GM23338 (cell line): ENCODE measurements at regions not wholly inside any gene's neighbourhood (a gene's known extent, or its start where the extent isn't known, plus 50 kb on each side); places are given as distances from the start of the nearest gene placed in this dataset.

ENCODE experiments used
- ATAC-seq: fragments of 200-7000 bp; cut with Tn5 transposase; 3 replicates; pipeline ENCODE4 v1.9.1; 2020
- DNase-seq: peaks from one replicate; pipeline ENCODE4 v3.0.0-alpha.2; 2015; ENCODE audit warnings: low spot score
- H2AFZ ChIP-seq: fragments of 200-600 bp; sonication (generic); 2 replicates; pipeline ENCODE4 v1.8.0; 2016; ENCODE audit warnings: antibody characterized with exemption, mild to moderate bottlenecking, moderate library complexity
- H3F3A ChIP-seq: fragments of 200-600 bp; sonication (generic); replicated peaks from 2 replicates; pipeline ENCODE4 v1.8.0; 2017; ENCODE audit warnings: antibody characterized with exemption, mixed run types, low read depth
- H3K27ac ChIP-seq: fragments of 200-600 bp; sonication (generic); 2 replicates; pipeline ENCODE4 v1.6.1; 2016; ENCODE audit warnings: low read depth
- H3K27me3 ChIP-seq: fragments of 200-600 bp; sonication (generic); 2 replicates; pipeline ENCODE4 v1.8.0; 2016; ENCODE audit warnings: mild to moderate bottlenecking, mixed run types, moderate library complexity; ENCODE audit not compliant: insufficient read depth
- H3K36me3 ChIP-seq: fragments of 200-600 bp; sonication (generic); 2 replicates; pipeline ENCODE4 v1.8.0; 2016; ENCODE audit warnings: mild to moderate bottlenecking; ENCODE audit not compliant: insufficient read depth
- H3K4me1 ChIP-seq: fragments of 200-600 bp; sonication (generic); 2 replicates; pipeline ENCODE4 v1.8.0; 2016; ENCODE audit warnings: mild to moderate bottlenecking, moderate library complexity; ENCODE audit not compliant: insufficient read depth
- H3K4me2 ChIP-seq: fragments of 200-600 bp; sonication (generic); 2 replicates; pipeline ENCODE4 v1.7.1; 2017; ENCODE audit warnings: mixed run types
- H3K4me3 ChIP-seq: fragments of 200-600 bp; sonication (generic); 2 replicates; pipeline ENCODE4 v1.6.1; 2016; ENCODE audit warnings: mixed run types
- H3K79me2 ChIP-seq: fragments of 200-600 bp; sonication (generic); replicated peaks from 2 replicates; pipeline ENCODE4 v1.8.0; 2017; ENCODE audit warnings: mild to moderate bottlenecking; ENCODE audit not compliant: insufficient read depth
- H3K9me2 ChIP-seq: fragments of 200-600 bp; sonication (generic); 2 replicates; pipeline ENCODE4 v1.8.0; 2017; ENCODE audit not compliant: insufficient read depth
- H4K20me1 ChIP-seq: fragments of 200-600 bp; sonication (generic); replicated peaks from 2 replicates; pipeline ENCODE4 v1.8.0; 2017; ENCODE audit warnings: mild to moderate bottlenecking; ENCODE audit not compliant: insufficient read depth
- H3K27ac Mint-ChIP-seq: 2 replicates; pipeline ENCODE4 v1.8.0; 2020; ENCODE audit warnings: inconsistent platforms, mild to moderate bottlenecking, moderate library complexity, mixed read lengths
- H3K27me3 Mint-ChIP-seq: 3 replicates; pipeline ENCODE4 v1.8.0; 2022; ENCODE audit warnings: low read depth, mild to moderate bottlenecking, moderate library complexity, mixed read lengths, inconsistent platforms; ENCODE audit not compliant: insufficient read depth, poor library complexity
- H3K36me3 Mint-ChIP-seq: 3 replicates; pipeline ENCODE4 v1.8.0; 2021; ENCODE audit warnings: low read depth, mild to moderate bottlenecking, inconsistent platforms, moderate library complexity, mixed read lengths
- H3K4me1 Mint-ChIP-seq: 3 replicates; pipeline ENCODE4 v1.8.0; 2020; ENCODE audit warnings: mild to moderate bottlenecking, inconsistent platforms, mixed read lengths
- H3K4me3 Mint-ChIP-seq: 3 replicates; pipeline ENCODE4 v1.8.0; 2021; ENCODE audit warnings: moderate library complexity, mild to moderate bottlenecking, inconsistent platforms, mixed read lengths
- H3K9me3 Mint-ChIP-seq: 3 replicates; pipeline ENCODE4 v1.8.0; 2020; ENCODE audit warnings: moderate library complexity, mild to moderate bottlenecking, inconsistent platforms, mixed read lengths
- CREB1 ChIP-seq: fragments of 250-450 bp; sonication (Bioruptor Pico); IDR thresholded peaks from 2 replicates; pipeline ENCODE4 v1.5.0; 2020; ENCODE audit warnings: low read depth, mild to moderate bottlenecking, moderate library complexity
- CTCF ChIP-seq, 2 experiments: fragments of 200-600 bp in 1 of 2; sonication (generic) in 1 of 2; conservative IDR thresholded peaks; 2 replicates each; pipeline versions ENCODE4 v1.5.1 to v1.6.1; 2016 to 2017; ENCODE audit warnings: antibody characterized with exemption in 2 of 2, low read depth in 2 of 2, mild to moderate bottlenecking in 2 of 2, moderate library complexity in 1 of 2
- ETS1 ChIP-seq: IDR thresholded peaks from 2 replicates; pipeline ENCODE4 v1.6.1; 2016; ENCODE audit warnings: antibody characterized with exemption
- EZH2 ChIP-seq: fragments of 200-600 bp; sonication (generic); IDR thresholded peaks from one replicate; pipeline ENCODE4 v1.8.0; 2017; ENCODE audit warnings: antibody characterized with exemption, mild to moderate bottlenecking, low read depth; ENCODE audit not compliant: unreplicated experiment
- EZH2phosphoT487 ChIP-seq: fragments of 200-600 bp; sonication (generic); IDR thresholded peaks from one replicate; pipeline ENCODE4 v1.8.1; 2018; ENCODE audit warnings: antibody characterized with exemption; ENCODE audit not compliant: unreplicated experiment
- REST ChIP-seq: IDR thresholded peaks from one replicate; pipeline ENCODE4 v1.6.1; 2018; ENCODE audit warnings: antibody characterized with exemption; ENCODE audit not compliant: unreplicated experiment
- STAT1 ChIP-seq: IDR thresholded peaks from one replicate; pipeline ENCODE4 v1.6.1; 2016; ENCODE audit warnings: antibody characterized with exemption; ENCODE audit not compliant: unreplicated experiment
- ZNF114 ChIP-seq: fragments of 250-450 bp; sonication (Bioruptor Pico); IDR thresholded peaks from 2 replicates; pipeline ENCODE4 v1.5.0; 2020; ENCODE audit warnings: mild to moderate bottlenecking, moderate library complexity
- ZNF462 ChIP-seq: fragments of 250-450 bp; sonication (Bioruptor Pico); IDR thresholded peaks from 2 replicates; pipeline ENCODE4 v1.5.0; 2020; ENCODE audit warnings: mild to moderate bottlenecking, moderate library complexity

GRCh38 chr1:232512712-232513111, 117.2 kb downstream of the SIPA1L2 start:
- no peaks in the 10 kb centered on the region for H3K79me2 ChIP-seq
- Mint-ChIP-seq H3K27me3 (peaks cover 6% of the 10 kb centered on the region), H3K9me3 (no peaks in the 10 kb centered on the region), H3K36me3 (peaks cover 4% of the 10 kb centered on the region; the same call in 1 of the 3 replicates), H3K27ac (no peak overlapping the region), H3K4me1 (peaks cover 34% of the 10 kb centered on the region), H3K4me3 (no peak overlapping the region)
- H3K36me3 ChIP-seq, result no peaks in the 10 kb centered on the region
- H3K4me1 ChIP-seq, result peaks cover 9% of the 10 kb centered on the region
- no peaks in the 10 kb centered on the region for H3K9me2 ChIP-seq
- H3K27me3 ChIP-seq, result no peaks in the 10 kb centered on the region
- no peak overlapping the region for H3K4me2 ChIP-seq
- no peak for DNase-seq
- ATAC-seq, result no peak
- no peaks in the 10 kb centered on the region for H3F3A ChIP-seq
- H3K4me3 ChIP-seq, result no peak overlapping the region
- no peak overlapping the region for H3K27ac ChIP-seq
- TF ChIP-seq CTCF (conservative IDR thresholded peaks at IDR 0.05; ENCODE audit: low read depth in 2 of 2) (no peak), EZH2phosphoT487 (no peak), EZH2 (no peak), STAT1 (no peak), ETS1 (no peak), ZNF114 (CRISPR knock-in tag) (no peak), REST (no peak), ZNF462 (CRISPR knock-in tag) (no peak), CREB1 (CRISPR knock-in tag) (no peak)
- H2AFZ ChIP-seq, result no peak overlapping the region
- no peaks in the 10 kb centered on the region; the same call in 1 of the 2 replicates for H4K20me1 ChIP-seq
